ENCODE measurements at regions not wholly inside any gene's neighbourhood (a gene's known extent, or its start where the extent isn't known, plus 50 kb on each side); places are given as distances from the start of the nearest gene placed in this dataset.
"Not testable (repeated sequence)": the region's sequence is repeated elsewhere in the genome, so short reads cannot be mapped to it uniquely, and the experiment has no call there.

- not testable (repeated sequence) for TF ChIP-seq CTCF (IDR thresholded peaks at IDR 0.05); ZFX (IDR thresholded peaks at IDR 0.05; ENCODE audit: borderline replicate concordance)
Observed at GRCh38 chr4:126201251-126202138, 886.7 kb downstream of the FAT4 start.

All from 22Rv1 (cell line).